ENCODE measurements at regions not wholly inside any gene's neighbourhood (a gene's known extent, or its start where the extent isn't known, plus 50 kb on each side); places are given as distances from the start of the nearest gene placed in this dataset.

- no peak for DNase-seq
Measured at GRCh38 chr11:101199416-101199815, 69.8 kb upstream of the PGR start.

DNA sequence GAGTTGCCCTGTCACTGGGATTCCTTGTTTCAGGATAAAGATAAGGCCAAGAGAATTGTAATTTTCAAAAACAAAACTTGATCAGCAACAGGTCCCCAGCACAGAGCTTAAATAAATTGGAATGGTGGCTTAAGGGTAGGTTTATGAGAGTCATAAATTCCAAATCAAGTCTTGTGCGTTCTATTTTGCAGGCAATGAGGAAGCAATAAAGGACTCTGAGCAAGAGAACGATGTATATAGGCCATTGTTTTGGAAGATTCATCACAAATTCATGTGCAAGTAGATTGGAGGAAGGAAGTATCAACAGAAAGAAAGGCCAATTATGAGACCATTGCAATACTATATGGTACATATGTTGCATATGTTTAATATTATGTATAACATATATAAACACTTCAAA is 65.7 kb upstream of the PGR start:
- DNase-seq, result no peak

DNA sequence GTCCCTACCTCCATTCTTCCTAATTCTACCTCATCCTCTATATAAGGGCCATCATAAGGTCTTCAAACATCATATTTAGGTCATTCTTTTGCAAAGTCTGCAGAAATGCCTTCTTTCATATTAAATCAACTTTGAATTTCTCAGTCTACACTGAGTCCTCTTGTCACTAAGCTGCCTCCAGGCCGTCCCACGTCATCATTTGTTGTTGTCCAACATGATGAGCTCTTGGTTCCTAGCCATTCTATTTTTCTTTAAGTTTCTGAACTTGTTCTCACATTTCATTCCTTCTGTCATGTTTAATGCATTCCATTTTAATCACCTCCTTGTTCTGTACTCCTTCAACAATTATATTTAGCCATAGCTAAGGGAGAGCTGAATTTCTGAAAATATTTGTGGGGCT is 59.2 kb upstream of the PGR start:
- no peak for DNase-seq

DNA sequence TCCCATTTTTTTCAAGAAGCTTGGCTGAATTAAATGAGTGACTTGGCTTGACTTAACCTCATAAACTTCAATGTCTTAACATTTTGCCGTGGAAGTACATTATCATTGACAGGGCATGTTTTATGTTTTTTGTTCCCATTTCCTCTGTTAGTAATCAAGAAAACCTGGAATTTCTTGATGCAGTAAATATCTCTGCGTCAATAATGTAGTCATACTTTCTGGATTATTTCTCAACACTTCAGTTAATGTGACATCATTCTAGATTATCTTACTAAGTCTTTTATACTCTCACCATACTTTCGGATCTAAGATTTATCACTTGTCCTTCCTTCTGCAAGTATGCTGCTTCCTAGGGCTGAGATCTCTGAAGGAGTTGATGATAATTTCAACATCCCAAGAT is 58.6 kb upstream of the PGR start:
- DNase-seq, result no peak

DNA sequence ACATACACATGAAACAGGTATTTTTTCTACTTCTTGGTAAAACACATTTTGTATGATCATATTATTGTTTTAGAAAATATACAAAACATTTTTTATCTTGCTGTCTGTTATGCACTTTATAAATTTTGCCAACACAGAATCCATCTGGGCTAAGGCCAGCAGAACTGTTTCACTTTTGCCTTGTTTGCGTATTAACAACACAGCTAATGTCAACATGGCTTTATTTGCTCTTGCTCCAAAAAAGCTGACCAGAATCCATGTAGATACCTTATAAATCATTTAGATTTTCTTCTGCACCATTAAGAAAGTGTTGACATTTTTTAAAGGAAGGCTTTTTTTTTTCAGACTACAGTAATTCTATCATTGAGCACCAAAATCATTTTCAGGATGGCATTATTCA is 58.1 kb upstream of the PGR start:
- DNase-seq, result no peak

DNA sequence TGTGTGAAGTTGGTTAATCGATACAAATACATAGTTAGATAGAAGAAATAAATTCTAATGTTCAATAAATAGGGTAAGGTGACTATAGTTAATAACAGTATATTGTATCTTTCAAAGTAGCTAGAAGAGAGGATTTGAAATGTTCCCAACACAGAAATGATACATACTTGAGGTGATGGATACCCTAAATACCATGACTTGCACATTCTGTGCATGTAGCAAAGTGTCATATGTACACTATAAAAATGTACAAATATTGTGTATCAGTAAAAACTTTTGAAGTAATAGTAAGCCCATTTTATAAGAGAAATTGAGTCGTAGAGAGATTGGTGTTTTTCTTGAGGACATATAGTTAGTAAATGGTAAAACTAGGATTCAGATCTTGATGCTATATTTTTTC is 56.4 kb upstream of the PGR start:
- no peak for DNase-seq

DNA sequence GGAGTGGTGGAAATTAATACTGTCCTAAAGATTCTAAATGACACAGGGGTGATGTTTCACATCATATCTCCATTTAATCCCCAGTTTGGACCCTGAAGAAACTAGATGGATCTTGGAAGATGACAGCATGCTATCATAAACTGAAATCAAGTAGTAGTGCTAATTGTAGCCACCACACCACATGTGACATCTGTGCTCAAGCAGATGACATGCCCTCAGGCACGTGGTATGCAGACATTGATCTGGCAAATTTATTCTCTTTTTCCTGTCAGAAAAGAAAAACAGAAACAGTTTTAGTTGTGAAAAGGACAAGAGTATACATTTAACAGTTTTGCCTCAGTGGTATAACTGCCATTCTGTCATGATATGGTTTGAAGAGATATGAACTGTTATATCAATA is 52.9 kb upstream of the PGR start:
- no peak for DNase-seq

GRCh38 chr11:101180481-101180880 is 50.9 kb upstream of the PGR start:
- DNase-seq, result no peak
